ENCODE measurements at regions not wholly inside any gene's neighbourhood (a gene's known extent, or its start where the extent isn't known, plus 50 kb on each side); places are given as distances from the start of the nearest gene placed in this dataset.

DNA sequence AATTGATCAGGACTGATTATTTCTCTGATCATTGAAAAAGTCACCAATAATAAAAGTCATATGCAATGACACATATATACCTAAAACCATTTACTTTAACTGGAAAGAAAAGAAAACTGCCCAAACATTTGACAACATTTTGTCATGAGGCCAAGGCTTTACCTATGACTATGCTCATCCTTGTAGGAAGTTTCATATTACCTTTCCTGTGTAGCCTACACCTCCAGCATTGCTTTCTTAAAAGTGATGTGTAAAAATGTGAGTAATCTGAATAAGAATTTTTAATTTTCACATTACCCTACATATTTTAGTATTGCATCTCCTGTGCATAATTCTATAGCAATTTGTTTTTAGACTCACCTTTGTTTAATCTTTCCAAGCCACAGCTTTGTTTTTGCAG, 419.8 kb upstream of the FIGN start:
- DNase-seq, result no peak

DNA sequence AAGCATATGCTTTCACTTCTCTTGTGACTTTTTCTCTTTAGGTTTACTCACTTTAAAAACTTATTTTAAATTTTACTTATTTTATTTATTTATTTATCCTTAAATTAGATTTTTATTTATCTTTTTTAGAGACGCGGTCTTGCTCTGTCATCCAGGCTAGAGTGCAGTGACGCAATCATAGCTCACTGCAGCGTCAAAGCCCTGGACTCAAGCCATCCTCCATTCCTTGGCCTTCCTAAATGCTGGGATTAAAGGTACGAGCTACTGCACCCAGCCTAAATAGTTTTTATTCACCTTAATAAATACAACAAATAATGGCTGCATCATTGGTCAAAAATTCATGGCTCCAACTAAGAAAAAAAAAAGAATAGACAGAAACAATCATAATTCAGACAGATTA, 415.7 kb upstream of the FIGN start:
- DNase-seq, result no peak

DNA sequence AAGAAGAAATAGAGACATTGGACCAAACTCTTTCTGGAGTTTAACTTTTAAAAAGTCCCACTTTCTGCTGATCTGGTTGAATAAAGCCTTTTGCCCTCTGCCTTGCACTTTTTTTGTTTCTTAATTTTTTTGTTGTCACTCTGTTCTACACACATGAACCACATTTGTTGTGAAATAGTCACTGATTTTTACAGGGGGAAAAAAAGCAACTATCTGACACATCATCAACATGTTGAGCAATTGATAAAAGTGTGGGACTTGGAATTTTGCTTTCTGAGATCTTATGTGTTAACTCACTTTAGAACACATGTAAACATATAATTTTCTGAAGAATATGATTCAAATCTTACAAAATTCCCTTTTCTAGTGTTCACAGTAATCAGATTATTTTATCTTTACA, 414.8 kb upstream of the FIGN start:
- DNase-seq, result no peak

DNA sequence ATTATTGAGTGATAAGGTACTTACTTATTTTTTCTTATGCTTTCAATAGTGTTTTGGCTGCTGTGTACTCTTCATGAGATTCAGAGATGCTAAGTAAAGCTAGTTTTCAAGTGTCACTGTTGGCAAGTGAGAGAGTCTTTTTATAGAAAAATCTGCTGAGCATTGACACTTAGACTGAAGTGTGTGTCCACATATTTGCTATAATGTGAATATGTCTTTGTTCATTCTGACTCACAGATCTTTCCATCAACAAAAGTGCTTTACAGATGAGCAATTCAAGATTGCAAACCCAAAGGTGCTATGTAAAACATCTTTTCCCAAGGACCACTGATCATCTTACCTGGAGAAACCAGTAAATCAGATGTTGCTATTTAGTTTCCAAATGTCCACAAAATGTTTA, 410.6 kb upstream of the FIGN start:
- no peak for DNase-seq

DNA sequence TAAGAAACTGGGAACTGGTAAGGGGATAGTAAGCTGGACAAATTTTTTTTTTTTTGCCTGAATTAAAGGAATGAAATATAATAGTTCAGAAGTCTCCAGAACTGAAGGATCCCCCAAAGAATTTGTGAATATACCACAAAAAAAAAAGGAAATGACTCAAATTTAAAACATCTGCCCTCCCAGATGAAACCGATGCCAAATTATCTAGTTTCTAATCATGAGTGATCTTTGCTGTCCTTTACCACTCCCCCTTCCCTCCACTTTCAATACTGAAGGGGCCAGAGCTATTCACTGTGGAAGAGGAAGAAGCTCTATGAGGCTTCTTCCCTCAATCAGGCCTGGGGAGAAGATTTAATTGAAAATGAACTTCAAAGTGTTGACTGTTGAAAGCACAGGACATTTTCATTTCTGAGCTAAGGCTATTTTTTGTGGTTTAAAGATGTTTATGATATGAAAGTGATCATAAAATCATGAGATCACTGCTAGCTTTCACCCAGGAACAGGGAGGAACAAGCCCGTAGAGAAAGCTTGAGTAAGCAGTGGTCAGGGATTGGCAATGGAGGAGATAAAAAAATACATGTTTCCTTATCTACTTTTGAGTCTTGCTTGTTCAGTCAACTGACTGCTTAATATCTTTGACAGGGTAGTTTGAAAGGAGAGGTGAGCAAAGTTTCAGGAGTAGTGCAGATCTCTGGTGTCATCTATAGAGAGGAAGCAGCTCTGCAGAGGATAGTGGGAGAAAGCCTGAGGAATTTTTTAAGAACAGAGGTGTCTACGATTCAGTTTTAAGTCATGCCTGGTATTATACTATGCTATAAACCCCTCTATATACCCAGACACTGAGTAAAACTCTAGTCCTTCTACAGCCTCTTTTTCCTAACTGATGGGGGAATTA, 409.5 kb upstream of the FIGN start:
- no peak for DNase-seq

DNA sequence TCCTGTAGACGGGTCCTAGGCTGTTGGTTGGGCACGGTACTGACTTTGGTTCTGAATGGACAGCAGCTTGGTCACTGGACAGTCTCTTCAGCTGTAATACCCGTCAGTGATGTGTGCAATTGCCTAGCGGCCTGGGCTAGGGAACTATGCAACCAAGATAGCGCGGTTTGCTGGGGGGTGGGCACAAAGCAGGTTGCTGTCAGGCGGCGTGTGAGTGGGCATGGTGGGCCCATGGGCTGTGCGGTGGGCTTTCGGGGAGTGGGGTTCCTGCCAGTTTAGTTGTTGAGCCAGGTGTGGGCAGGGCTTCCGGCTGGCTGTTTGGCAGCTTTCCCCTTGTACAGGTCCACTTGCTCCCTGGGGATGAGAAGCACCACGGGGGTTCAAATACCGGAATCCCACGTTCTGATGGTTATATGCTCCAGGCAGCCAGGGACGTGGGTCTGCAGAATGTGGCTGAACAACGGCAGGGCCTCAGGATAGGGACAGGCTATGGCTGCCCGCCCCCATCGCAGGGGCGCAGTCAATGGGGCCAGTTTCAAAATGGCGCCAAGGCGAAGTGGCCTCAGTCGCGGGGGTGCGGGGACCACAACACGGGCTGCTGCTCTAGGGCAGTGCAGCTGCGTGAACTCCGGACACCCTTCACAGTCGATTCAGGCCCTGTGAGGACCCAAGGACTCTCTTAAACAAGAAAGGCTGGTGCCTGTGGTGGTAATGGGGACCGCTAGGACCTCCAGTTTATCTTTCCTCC, 407.5 kb upstream of the FIGN start:
- no peak for DNase-seq

DNA sequence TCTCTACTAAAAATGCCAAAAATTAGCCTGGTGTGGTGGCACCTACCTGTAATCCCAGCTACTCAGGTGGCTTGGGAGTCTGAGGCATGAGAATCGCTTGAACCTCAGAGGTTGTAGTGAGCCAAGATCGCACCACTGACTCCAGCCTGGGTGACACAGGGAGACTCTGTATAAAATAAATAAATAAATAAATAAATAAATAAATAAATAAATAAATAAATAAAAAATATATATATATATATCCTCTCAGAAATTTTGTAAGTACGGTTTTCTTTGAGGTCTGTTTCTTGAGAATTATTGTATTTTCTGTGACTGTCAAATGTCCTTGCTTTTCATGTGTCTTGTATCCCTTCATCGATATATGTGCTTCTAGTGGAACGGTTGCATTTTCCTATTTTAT, 406.9 kb upstream of the FIGN start:
- no peak for DNase-seq

DNA sequence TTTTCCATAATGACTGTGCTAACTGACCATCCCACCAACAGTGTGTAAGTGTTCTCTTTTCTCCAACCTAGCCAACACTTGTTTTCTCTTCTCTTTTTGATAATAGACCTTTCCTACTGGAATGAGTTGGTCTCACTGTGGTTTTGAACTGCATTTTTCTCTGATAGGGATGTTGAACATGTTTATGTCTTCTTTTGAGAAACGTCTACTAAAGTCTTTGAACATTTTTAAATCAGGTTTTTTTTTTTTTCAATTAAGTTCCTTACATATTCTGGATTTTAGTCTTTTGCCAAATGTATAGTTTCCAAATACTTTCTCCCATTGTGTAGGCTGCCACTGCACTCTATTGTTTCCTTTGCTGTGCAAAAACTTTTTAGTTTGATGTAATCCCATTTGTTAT, 405.5 kb upstream of the FIGN start:
- DNase-seq, result no peak

DNA sequence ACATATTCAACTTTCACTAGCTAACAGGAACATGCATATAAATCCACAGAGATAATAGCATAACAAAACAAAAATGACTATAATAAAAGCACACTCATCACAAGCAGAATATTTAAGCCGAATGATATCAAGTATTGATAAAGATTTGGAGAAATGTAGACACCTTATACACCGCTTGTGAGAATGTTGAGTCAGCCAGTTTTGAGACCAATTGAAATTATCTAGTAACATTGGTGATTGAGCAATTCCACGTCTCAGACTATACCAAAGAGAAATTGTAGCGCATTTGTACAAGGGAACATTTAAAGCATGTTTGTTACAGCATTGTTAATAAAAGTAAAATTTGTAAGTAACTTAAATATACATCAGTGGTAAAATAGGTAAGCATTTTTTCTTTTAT, 402.9 kb upstream of the FIGN start:
- DNase-seq, result no peak

DNA sequence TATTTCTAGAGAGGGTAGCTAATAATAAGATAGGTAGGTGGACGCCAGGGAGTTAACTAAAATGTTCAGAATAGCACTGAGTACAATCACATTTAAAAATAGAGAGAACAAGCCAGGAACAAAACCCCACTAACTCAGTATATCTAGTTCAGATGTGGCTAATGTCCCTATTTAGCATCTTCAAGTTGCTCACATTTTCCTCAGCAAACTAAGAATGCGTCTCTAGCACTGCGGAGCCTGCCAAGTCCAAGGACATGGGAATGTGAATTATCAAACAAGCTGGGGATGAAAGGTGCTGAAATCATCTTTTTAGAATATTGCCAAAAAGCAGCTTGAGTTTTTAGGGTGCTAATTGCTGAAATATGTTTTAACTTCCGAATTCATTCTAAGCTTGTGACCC, 398.5 kb upstream of the FIGN start:
- DNase-seq, result no peak

DNA sequence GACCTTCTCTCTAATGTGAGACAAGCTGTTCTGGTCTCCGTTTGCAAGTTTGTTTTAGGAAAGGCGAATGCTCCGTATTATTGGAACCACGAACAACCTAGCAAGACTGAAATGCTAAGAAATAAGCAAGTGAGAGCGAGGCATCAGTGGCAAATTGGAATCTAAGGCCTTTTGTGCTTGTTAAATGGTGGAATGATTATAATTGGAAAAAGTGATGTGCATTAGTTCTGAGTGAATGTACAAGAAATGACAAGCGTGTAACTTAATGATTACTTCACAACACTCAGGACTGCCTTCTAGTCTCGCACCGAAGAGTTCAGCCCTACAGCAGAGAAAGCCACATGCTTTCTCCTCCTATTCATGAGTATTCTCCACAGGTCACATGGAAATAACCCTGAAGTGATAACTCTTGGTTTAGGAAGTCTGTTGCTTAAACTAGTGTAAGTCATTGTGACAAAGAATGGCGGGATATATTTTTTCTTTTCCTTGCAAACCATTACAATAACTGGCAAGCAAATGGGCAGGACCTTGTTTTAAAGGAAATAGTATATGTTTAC, 392.2 kb upstream of the FIGN start:
- DNase-seq, result no peak

DNA sequence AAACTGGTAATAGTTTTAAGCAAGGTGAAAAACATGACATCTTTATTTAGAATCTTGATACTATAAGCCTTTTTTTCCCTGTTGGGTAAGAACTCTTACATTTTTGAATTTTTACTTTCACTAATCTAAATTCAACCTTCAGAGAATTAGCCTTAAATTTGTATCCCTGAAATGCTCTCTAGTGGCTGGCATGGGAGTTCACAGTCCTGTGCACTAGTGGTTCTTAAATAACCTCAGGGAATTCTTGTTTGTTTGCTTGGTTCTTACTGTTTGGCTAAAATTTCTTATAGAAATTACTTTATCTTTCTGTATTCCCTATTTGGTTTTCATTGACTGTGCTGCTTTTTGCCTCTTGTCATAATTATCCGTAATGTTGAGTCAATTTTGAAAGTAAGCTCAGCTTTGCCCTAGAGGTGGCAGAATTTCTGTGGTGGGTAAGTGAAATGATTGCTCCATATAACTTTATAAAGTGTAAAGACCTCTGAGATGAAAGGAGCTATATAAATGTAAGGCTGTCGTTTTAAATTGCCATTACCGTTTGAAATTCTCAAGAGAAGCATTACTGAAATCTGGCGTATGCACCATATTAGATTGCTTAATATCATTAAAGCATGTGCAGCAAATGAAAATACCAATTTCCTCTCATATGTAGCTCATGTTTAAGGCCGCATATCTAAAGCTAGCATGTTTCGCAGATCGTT, 391.3 kb upstream of the FIGN start:
- no peak for DNase-seq

DNA sequence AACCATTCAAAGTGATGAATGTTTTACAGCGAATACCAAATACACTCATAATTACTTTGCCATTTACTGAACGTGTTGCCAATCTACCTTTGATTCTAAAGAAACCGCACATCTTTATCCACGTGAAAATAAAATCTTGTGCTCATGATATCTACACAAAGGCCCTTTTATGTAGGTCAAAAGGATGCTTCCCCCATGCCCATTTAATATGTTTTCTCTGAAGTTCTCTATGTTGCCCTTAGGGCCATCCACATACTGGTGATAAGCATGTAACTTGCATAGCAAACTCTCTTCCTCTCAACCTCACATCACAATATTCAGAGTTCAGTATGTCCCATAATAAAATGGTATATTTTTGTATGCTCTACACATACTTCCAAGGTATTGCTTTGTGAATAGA, 380.0 kb upstream of the FIGN start:
- no peak for DNase-seq

DNA sequence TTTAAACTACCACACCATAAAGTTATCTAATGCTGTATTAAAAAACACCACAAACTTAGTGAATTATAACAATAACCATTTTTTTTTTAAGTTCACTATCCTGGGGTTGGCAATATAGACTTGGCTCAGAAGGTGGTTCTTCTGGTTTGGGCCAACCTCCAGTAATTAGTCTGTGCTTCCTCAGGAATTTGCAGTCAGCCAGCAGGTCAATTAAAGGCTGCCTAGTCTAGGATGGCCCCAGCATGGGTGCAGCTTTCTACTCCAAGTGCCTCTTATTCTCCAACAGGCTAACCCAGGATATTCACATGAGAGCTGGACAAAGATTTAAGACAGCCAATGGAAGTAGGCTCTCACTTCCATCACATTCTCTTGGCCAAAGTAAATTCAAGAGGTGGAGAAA, 379.1 kb upstream of the FIGN start:
- DNase-seq, result no peak

DNA sequence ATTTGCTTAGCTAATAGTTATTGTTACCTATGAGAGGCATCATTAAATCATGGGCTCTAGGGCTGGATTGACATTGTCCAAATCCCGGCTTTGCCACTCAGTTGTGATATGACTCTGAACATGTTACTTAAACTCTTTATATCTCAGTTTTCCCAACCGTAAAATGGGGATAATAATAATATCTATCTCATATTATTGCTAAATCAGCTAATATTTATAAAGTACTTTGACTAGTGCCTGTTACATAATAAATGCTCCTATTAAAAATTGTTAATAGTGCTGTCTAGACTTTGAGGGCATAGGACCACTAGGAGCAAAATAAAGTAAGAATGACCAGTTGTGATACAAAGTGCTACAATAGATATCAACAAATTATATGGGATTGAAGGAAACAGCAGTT, 376.3 kb upstream of the FIGN start:
- DNase-seq, result no peak

DNA sequence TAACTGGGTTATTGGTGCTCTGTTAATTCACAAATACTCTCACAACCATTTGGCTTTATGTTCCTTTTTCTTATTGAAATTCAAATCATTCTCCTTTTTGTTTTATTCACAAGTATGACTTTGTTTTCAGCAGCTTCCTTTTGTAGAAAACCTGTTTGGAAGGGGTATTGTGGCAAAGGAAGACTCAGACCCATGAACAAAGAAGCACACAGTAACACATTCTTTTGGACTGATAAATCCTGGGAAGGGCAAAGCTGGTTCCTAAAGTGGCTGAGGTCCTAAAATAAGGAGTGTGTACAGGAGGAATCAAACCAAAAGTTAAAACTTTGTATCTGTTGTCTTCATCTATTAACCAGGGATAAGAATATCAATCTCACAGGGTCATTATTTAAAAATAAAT, 374.7 kb upstream of the FIGN start:
- DNase-seq, result no peak

DNA sequence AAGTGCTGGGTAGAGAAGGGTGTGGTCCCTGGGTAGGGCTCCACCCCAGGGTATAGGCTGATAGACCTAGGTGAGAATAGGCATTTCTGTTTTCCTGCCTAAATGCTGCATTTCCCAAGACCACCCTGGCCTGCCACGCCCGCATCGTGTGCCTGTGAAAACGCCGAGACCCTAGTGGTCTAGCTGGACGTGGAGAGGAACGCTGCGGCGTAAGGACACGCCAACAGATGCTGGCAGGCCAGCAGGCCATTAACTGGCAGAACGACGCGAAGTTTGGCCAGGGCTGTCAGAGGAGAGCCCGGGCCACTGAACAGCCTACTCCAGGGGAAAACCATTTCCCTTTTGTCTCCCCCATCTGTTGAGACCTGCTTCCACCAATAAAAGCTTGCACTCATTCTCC, 373.2 kb upstream of the FIGN start:
- no peak for DNase-seq

DNA sequence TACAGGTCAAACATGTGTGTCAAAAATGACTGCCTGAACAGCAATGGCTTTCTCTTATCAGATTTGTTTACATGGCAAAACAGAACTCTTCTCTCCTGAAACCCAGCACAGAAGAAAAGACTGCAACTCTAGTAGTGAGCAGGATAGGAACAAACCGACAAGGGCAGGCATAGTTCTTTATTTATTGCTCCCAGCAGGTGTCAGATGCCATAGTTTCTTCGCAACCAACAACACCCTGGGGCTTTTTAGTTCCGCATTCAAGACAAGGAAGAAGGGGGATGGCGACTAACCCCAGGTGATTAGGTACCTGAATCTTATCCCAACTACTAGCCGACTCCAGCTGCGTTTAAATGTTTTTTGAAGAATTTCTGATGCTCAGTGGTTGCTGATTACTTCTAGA, 367.5 kb upstream of the FIGN start:
- no peak for DNase-seq

DNA sequence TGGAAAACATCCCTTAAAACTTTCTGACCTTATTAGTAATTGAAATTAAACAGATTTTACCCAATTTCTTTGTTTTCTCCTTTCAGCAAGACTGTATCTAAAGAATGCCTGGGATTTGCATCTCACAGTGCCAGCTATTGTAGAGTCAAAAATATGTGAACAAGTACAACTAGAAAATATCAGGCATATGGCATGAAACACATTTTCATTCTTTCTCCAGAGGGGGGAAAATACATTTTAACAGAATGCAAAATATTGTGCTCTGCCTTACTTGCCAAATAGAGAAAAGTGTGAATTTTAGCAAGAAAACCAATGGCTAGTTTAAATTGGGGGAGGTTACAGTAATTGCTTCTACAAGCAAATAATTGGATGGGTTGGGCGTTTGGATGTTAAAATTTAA, 366.6 kb upstream of the FIGN start:
- no peak for DNase-seq

DNA sequence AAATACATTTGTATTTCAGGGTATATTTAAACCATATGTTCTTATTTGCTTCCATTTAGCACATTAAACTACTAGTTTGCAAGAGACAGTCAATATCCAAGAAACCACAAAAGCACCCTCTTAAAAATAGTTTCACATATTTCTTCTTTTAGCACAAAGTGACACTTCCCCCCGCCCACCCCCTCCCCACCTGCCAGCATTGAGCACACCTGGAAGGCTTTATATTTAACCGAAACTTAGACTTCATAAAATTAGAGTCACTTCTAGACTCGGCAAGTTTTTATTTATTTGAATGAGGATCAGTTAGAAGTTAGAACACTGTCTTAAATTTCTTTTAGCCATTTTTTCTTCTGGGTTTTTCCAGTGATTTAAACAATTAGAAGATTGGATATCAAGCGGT, 355.9 kb upstream of the FIGN start:
- DNase-seq, result no peak

DNA sequence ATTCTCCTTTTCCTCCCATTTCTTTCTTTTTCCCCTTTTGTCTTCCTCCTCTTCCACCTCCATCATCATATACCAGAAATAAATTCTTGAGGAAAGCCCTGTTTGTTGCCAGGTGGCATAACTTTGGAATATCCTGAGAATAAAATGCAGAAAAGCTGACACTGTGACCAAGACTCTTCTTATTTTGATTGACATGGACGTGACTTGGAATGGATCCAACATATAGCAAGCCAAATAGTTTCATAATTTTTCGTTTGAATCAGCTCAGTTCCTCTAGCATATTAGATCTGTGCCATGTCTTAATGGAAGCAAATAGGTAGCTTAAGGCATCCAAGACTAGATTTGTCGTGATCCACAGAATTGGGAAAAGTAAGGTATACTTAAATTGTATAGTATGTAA, 354.7 kb upstream of the FIGN start:
- DNase-seq, result no peak

DNA sequence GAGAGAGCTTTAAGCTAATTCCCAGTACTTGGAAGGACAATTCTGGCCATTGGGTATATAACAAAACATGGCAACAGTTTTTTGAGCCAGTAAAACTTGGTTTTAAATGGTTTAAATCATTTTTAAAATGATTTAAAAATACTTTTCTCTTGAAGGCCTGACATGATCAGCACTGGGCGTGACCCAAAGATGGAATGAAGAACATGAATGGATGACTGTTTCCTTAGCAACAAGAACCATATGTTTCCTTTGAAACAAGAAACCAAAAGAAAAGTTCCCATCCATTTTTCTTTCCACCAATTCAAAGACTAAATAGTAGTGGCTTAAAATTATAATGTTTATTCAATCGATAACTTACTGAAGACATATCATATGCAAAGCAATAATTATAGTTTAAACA, 348.3 kb upstream of the FIGN start:
- DNase-seq, result no peak

DNA sequence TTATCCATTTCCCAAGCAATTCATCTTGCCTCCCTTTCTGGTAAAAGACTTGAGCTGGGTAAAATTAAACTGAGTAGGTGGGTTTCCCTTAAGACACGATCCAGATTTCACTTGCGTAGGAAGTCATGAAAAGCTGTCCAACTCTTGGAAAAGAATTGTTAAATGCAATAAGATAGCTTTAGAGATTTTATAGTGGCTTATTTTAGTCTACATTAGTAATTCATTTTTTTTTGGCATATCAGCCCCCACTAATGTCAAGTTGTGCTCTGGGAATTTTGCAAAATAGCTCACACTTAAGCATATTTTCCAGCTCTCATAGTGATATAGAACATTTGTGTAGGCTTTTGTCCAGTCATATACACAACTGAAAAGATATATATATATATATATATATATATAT, 344.7 kb upstream of the FIGN start:
- no peak for DNase-seq

DNA sequence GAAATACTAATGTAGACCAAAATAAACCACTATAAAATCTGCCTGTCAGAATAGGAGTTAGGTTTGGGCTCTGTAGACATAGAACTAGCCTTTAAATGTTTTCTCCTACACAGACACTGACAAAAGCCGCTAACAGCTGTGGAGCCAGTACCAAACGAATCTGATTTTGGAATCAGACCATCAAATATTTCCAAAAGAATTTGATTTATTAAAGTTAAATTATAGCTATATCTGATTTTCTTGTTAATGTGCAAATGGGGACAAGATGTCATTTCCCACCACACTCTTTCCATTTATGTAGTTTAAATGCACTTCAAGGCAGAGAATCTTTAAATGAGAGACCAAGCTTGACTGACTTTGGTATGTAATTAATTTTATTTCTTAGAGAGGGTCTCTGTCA, 343.4 kb upstream of the FIGN start:
- no peak for DNase-seq

Data from NCI-H1694 (cell line).